HG03095 (cell line): ENCODE measurements at regions not wholly inside any gene's neighbourhood (a gene's known extent, or its start where the extent isn't known, plus 50 kb on each side); places are given as distances from the start of the nearest gene placed in this dataset.

Experiments used
- ATAC-seq: cut with Tn5 transposase; IDR thresholded peaks from one replicate; pipeline ENCODE4 v1.9.1; 2021; ENCODE audit warnings: moderate library complexity; ENCODE audit not compliant: unreplicated experiment

DNA sequence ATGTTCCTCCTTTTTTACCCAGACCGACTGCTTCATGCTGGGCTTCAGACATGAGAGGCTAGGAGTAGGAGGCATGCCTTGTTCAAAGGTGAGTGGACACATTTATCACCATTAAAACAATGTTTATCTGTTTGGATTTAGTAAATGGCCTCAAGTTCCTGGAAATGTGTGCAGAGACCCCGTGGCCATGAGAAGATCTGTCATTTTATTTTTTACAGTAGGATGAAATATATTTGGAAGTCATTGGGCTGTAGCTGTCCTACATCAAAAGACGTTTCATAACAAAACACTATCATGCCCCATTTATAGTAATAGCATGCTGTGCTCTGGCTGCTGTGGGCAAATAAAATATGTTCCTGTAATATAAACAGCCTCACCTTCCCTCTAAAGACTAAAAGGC, 403.9 kb upstream of the TNP1 start:
- ATAC-seq, result no peak

DNA sequence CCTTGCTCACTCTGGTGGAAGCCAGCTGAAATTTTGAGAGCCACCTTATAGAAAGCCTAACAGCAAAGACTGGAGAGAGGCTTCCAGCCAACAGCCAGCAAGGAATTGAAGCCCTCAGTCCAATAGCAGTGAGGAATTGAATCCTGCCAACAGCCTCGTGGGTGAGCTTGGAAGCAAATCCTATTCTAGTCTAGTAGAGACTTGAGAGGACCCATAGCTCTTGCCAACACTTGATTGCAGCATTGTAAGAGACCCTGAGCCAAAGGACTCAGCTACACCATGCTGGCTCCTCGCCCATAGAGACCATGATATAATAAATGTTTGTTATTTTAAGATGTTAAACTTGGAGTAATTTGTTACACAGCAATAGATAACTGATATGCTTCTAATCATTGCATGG, 403.0 kb upstream of the TNP1 start:
- no peak for ATAC-seq

DNA sequence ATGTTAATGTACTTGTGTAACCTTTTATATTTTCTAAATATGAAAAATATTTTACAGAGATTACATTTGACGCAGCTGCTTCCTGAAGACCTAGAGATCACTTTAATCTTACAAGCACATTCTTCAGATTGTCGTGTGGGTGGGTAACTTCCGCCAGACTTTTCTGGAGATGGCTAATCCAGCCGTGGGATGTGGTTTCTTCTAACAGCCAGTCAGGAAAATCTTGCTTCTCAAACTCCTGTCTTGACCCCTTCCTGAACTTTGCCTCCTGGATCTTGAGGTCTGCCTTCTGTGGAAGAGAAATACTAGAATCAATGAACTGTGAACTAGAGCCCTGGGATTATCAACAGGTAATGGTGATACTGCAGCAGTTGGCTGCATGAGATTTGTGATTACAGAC, 401.6 kb upstream of the TNP1 start:
- ATAC-seq, result no peak

DNA sequence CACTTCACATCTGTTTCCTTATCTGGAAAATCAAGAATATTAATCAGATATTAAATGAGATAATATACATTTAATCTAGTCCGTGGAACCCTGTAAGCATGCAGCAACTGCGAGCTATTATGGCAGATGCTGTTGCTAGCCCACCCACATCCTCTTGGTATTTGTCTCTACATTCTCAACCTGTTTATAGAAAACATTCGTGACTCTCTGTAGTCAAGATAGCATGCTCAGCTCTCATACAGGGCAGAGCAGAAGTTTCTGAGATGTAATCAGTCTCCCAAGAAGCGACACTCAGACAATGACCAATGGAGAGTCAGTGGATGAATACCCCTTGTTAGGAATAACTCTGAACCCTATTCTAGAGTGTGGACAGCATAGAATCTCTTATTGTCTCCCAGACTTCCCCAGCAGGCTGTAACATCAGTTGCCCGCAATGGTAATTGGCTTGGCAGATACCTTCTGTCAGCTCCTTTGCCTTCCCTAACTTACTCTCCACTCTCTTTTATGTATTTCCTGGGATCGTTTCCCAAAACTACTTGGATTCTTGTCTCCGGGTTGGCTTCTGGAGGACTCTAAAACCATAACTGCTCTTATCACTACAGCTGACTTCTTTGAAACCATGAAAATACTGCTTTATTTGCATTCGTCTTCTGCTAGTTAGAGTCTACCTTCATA, 400.7 kb upstream of the TNP1 start:
- no peak for ATAC-seq

DNA sequence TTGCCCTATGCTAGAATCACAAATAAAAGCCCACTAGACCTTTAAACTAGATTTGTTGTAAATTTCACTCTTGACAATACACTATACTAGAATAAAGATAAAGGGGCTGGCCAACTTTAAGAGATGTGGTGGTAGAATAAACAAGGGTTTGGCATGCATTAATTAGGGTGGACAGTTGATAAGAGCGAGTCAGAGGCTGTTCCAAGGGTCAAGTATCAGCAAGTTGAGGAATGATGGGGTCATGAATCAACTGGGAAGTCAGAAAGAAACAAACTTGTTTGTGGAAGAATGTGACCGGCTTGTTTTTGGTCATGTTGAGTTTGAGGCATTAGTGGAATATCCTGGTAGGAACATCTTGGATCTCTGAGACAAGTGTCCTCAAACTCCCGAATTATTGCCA, 398.3 kb upstream of the TNP1 start:
- ATAC-seq, result no peak

DNA sequence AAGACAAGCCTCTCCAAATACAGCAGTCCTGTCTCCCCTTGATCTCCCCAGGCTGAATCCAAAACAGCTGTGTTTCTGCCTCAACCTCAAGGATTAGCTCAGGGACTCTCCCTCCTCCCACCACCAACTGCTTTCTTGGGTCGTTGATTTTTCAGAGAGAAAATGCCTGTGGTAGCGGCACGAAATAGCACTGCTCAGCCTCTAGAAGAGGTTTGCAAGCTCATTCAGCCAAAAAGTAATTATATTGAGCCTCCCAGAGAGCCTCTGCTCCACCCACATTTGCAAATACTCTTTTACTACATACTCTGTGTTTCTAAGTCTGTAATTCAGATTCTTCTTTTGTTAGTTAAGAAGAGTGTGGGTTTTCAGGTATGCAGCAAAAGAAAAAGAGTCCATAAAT, 396.4 kb upstream of the TNP1 start:
- no peak for ATAC-seq

DNA sequence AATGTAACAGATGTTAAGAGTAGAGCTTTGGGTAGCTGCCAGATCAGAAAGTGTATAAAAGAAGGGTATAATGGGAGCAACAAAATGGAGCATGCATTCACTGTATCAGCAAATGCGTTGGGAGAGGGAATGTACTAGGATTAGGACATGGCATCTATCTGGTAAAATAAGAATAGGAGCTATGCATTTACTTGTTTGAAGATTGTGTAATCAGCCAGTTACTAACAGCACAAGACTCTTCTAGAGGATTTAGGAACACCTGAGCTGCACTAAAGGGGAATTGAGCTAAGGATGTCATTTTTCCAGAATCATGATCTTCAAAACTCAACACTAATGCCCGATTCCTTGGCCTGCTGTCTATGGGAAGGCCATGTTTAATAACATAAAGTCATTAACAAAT, 394.2 kb upstream of the TNP1 start:
- no peak for ATAC-seq

DNA sequence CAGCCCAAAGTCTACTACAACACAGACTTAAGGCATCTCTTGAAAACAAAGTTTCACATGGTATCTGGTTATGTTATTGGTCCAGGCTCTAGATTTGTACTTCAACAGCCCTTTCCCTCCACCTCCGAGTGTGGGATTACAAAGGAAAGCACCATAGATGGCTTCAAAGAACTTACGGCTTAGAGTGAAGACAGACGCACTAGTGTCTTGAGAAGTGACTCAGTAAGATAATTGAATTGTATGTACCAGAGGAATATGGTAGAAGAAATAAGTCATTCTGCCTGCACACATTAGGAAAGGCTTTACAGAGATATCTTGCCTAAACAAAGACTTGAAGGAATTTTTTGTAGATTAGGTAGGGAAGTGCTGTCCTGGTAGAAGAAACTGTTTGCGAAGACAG, 392.3 kb upstream of the TNP1 start:
- no peak for ATAC-seq

DNA sequence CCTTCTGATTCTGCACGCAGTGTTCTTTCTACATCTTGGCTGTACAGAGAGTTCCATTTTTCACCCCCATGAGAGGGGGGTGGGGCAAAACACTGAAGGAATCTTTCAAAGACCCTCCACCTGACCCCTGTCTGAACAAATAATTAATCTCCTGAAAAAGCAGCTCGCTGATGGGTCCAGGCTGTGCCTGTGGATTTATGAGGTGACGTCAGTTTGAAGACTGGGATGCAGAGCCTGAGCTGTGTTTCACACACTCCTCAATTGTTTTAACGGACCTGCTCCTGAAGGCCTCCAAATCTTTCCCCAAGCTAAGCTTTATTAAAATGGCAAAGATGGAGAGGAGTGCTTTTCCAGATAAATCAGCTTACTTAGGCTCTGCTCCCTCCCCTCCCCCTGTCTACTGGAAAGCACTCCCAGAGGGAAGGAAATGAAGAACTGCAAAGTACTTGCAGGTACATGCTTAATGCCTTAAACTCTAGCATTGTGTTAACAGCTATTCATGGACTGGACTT, 390.2 kb upstream of the TNP1 start:
- no peak for ATAC-seq

DNA sequence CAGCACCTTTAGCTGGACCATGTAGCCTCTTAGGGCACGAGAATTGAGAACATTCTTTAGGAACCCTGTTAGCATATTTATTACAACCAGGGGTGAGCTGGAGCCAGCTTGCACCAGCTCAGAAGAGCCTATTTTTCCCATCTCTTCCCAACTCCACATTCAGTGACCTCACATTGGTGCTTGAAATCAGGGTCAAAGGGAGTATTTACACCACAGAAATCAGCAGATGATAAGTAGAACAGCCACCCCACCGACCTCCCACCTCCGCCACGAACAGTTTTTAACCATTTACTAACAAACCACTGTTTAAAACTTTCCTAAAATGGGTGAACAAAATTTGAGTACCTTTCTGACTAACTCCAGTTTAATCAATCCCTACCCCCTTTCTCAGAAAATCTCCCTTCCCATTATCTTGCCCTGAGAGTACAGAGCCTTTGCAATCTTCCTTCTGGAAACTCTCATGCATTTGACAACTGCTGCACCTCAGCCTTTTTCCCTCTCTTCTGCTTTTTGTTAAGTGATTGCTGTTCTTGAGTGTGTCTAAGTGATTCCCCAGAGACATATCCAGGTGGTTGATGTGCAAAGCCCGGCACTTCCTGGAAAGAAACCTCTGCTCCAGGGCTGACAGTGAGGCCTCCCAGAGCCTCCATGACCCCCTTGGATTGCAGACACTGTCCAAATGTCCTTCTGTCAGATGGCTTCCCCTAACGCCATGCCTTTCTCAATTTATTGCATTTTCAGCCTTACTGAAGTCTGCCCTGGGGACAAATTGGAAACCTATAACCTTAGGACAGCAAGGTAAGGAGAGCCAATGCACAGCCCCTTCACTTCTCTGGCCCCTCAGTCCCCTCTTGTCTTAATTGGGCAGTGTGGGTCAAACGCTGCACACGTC, 389.5 kb upstream of the TNP1 start:
- ATAC-seq, result no peak

DNA sequence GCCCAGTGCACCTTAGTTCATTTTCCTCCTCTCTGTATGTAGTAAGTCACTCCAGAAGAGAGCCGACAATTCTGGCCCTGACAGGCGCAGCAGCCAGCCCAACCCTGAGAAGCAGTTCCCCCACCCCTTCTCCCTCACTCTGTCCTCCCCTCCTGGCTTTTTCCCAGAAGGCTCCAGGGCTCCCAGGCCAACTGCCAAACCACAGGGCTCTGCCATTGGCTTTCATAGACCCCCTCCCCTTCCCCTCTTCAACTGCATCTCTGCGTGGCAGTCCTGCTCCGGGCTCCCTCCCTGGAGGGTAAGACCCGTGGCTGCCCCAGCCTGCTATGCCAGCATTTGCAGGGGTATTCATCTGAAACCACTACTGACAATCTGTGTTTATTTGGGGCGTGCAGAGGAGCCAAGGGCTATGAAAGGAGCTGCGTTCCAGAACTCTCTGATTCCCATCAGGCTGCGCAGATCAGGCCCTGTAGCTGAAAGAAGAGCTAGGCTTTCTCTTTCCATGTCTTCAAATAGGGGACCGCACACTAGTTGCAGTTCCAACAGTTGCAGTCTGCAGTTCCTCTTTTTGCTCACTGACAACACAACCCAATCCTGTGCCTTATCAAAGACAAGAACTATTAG, 388.6 kb upstream of the TNP1 start:
- ATAC-seq, result peak; percentile 91

DNA sequence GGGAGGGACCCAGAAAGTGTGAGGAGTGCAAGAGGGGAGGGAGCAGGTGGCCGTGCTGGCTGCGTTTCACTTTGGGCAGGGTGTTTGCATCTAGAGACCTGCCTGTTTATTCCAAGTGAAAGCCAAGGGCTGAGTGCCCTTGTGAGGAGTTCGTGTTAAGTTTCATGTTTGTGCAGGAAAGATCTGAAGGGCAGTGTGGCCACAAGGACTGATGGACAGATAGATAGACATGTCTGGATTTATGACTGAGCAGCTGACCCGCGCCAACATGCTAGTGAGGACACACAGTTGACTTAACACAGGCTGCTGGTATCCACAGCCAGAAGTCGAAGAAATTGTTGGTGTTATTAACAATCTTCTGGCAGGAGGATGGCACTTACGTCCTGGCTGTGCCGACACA, 387.6 kb upstream of the TNP1 start:
- no peak for ATAC-seq

DNA sequence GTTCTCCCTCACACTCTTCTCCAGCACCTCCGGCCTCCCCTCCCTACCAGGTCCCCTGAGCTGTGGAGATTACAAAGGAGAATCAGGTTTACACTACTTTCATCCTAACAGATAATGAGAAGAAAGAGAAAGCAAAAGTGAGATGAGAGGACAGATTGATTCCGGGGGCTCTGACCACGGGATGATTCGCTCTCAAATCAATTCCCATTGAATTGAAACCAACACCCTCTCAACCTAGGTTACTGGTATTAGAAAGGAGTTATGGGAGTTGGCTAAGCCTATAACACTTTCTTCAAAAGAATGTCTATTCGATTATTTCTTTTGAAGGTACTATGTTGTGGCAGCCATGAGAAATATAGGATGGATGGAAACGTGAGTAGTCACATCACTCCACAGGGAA, 386.2 kb upstream of the TNP1 start:
- no peak for ATAC-seq

DNA sequence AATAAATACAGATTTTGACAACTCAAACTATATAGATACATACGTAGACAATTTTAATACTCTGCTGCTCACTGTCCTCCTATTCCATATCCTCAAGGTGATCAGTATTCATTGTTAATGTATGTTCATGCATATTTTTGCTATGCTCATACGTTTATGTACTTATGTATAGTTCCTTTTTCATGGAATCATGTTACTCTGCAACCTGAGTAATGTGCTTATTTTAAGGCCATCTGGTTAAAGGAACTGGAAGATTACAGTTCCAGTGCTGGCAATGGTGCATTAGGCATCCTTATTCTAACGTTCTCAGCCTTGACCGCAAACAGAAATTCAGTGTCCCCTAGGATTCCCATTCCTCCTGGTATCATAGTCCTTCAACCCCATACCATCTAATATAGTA, 385.0 kb upstream of the TNP1 start:
- ATAC-seq, result no peak

DNA sequence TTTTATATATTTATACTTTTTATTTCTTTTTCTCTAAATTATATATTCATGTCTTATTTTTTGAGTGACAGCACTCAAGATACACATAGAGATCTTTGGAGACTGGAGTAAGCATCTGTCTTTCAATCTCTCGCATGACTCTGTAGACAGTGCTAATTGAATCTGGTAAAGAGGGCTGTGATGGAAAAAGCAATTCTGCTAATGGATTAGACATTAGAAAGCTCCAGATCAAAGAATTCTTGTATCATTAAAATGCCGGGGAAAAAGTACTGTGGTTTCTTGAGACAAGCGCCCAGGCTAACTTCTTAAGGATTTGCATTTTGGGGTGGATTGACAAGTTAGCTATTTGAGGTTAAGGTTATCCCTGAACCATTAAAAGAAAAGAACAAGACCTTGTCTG, 383.1 kb upstream of the TNP1 start:
- ATAC-seq, result no peak

DNA sequence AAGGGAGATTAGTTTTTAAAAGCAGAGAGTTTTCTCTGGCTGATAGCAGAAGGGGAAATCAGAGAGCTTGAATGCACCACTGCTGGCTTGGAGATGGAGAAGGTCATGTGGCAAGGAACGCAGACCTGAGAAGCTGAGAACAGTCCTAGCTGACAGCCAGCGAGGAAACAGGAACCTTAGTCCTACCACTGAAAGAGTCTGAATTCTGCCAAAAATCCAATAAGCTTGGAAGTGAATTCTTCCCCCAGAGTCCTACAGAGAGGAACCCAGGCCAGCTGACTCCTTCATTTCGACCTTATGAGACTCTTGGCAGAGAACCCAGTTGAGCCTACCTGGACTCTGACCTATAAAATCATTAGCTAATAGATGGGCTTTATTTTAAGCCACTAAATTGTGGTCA, 371.9 kb upstream of the TNP1 start:
- ATAC-seq, result no peak

DNA sequence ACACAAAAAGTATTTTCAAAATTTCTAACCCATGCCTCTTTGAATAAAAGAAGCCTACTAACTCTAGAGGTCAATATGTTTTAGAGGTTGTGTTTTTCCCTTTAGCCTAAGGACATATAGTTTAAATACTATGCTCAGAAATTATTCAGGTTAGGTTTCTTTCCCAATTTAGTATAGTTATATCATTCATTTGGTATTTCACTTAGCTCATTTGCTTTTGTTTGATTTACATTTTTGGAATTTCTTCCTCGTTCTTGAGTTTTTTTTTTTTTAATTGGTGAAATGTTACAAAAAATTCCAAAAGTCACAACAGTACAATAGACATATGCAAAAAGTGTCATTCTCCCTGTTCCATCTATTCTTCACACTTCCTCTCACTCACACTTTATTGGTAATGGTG, 371.3 kb upstream of the TNP1 start:
- no peak for ATAC-seq

DNA sequence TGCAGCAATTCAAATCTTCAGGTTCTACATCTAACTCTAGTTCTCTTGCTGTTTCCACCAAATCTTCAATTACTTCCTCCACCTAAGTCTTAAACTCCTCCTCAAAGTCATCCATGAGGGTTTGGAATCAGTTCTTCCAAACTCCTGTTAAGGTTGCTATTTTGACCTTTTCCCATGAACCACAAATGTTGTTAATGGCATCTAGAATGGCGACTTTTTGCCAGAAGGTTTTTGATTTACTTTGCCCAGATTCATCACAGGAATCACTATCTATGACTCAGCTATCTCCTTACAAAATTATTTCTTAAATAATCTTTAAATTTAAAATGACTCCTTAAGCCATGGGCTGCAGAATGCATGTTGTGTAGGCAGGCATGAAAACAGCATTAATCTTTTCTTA, 368.9 kb upstream of the TNP1 start:
- ATAC-seq, result no peak

DNA sequence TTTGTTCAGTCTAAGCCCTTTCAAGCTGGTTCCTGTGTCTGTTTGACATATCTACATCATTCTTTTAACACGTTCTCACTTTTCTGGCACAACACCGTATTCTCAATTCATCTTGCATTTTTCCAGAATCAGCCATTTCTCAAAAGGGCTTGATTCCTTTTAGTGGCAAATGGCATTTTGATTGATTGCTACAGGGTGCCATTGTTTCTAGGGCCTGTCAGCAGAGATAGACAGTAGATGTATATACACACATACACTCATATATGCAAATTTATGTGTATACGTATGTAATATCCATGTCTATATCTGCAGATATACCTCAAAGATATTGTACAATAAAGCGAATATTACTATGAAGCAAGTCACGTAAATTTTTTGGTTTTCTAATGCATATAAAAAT, 367.9 kb upstream of the TNP1 start:
- no peak for ATAC-seq

DNA sequence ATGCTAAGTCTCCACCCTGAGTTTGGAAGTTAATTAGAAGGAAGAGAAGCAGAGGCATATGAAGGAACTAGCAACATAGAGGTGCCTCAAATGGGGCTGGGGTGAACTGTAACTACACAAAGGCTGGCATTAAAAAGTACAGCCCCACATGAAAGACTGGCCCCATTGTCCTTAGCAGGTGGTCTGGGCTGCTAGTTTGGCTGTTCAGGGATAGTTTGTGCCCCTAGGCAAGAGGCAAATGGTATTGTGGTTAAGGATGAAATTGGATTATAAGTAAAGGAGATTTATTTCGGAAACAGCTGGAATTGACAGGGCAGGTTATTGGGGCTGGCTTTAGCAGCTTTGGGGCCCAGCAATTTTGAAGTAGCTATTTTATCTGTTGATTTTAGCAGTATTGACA, 365.7 kb upstream of the TNP1 start:
- ATAC-seq, result no peak

DNA sequence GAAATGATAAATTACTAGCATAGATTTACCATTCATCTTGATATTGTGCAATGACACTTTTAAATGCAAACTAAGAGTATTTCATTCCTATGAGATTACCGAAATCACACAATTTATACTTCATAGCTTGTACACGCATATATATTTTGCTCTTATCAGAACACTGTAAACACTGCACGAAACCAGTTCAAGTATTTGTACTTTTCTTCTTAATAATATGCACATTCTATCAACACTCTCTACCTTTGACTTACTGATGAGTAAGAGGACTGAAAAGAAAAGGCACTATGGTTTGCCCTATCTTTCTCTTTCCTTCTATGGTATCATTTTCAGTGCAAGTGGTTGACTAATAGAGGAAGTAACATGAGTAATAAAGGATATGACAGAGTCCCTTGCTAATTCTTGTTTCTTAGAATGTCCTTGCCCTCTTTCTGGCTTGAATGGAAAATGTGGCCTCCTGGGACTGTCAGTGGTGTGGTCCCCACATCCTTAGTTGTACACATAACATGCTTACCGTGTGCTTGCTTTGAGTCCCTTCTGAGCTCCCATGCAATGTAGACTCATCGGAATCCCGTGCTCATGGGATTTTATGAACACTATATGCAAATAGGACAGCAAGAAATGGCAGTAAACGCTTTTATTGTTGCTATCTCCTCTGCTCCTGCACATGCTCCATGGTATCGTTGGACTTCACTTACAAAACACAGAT, 363.5 kb upstream of the TNP1 start:
- ATAC-seq, result peak; percentile 80
